ENCODE measurements at regions not wholly inside any gene's neighbourhood (a gene's known extent, or its start where the extent isn't known, plus 50 kb on each side); places are given as distances from the start of the nearest gene placed in this dataset.

- Mint-ChIP-seq H3K36me3 (no peaks in the 10 kb centered on the region), H3K4me3 (no peak overlapping the region), H3K4me1 (no peaks in the 10 kb centered on the region), H3K27me3 (ENCODE audit: low read depth in 3 of 3) (peaks cover 3 to 11% (median 6%) of the 10 kb centered on the region in 3 donors), H3K27ac (no peak overlapping the region), H3K9me3 (peaks cover 0 to 2% (median 0%) of the 10 kb centered on the region in 7 donors)
- H3K4me3 ChIP-seq (replicated peaks in 1 of 3; ENCODE audit: low read depth in 2 of 3, low read length in 3 of 3): no peak overlapping the region
- WGBS (ENCODE audit: insufficient coverage): no CpG with 5 or more reads among the region's 2 CpGs
- intact Hi-C loops (cut with micrococcal nuclease): loop anchor here in 1 of 2 donors (10.0 kb wide), 1 partner anchor 839 kb away; no protein-coding TSS in a partner anchor
- no peaks in the 10 kb centered on the region for H3K4me1 ChIP-seq (ENCODE audit: control insufficient read depth in 1 of 2, insufficient read depth in 2 of 2, low read length in 2 of 2)
- no peak overlapping the region for H3K4me2 ChIP-seq (replicated peaks; ENCODE audit: extremely low read depth, low read length, poor library complexity, severe bottlenecking)
- H3K9me3 ChIP-seq (replicated peaks in 1 of 2; ENCODE audit: control insufficient read depth in 1 of 2, insufficient read depth in 1 of 2, low read length in 2 of 2): no peaks in the 10 kb centered on the region
- H2AFZ ChIP-seq (ENCODE audit: insufficient read depth, low read depth, low read length, poor library complexity, severe bottlenecking): no peak overlapping the region
- no peak for TF ChIP-seq CTCF (IDR thresholded peaks at IDR 0.05)
- H3K27ac ChIP-seq (ENCODE audit: low read depth in 1 of 2, low read length in 2 of 2): no peak overlapping the region
- H3K36me3 ChIP-seq (replicated peaks in 1 of 2; ENCODE audit: control insufficient read depth in 1 of 2, insufficient read depth in 2 of 2, low read length in 2 of 2): no peaks in the 10 kb centered on the region
- H4K20me1 ChIP-seq (ENCODE audit: insufficient read depth, low read length): no peaks in the 10 kb centered on the region
- no peaks in the 10 kb centered on the region for H3K79me2 ChIP-seq (ENCODE audit: insufficient read depth, low read length)
- no peak for DNase-seq
- H3K9ac ChIP-seq (ENCODE audit: insufficient read depth, low read length, poor library complexity, severe bottlenecking): no peak overlapping the region
- H3K27me3 ChIP-seq (ENCODE audit: control insufficient read depth in 2 of 2, insufficient read depth in 2 of 2, low read length in 2 of 2): peaks cover 0 to 2% of the 10 kb centered on the region in 2 donors
These were observed 580.5 kb downstream of the SOX6 start for GRCh38 chr11:15775797-15776196.

GRCh38 chr11:15776366-15776765 is 580.0 kb downstream of the SOX6 start:
- no peak overlapping the region for H3K27ac ChIP-seq (ENCODE audit: low read depth in 1 of 2, low read length in 2 of 2)
- no peaks in the 10 kb centered on the region for H3K36me3 Mint-ChIP-seq
- no peaks in the 10 kb centered on the region for H3K79me2 ChIP-seq (ENCODE audit: insufficient read depth, low read length)
- no peaks in the 10 kb centered on the region for H3K4me1 ChIP-seq (ENCODE audit: control insufficient read depth in 1 of 2, insufficient read depth in 2 of 2, low read length in 2 of 2)
- H4K20me1 ChIP-seq (ENCODE audit: insufficient read depth, low read length): no peaks in the 10 kb centered on the region
- H3K9me3 Mint-ChIP-seq: no peaks in the 10 kb centered on the region
- no peak for TF ChIP-seq CTCF (IDR thresholded peaks at IDR 0.05)
- intact Hi-C loops (cut with micrococcal nuclease): loop anchor here in 1 of 2 donors (10.0 kb wide), 1 partner anchor 838 kb away; no protein-coding TSS in a partner anchor
- WGBS (ENCODE audit: insufficient coverage): no CpG with 5 or more reads among the region's 1 CpG
- H3K4me1 Mint-ChIP-seq: no peaks in the 10 kb centered on the region
- H3K4me3 ChIP-seq (replicated peaks in 1 of 3; ENCODE audit: low read depth in 2 of 3, low read length in 3 of 3): no peak overlapping the region
- H3K9ac ChIP-seq (ENCODE audit: insufficient read depth, low read length, poor library complexity, severe bottlenecking): no peak overlapping the region
- no peaks in the 10 kb centered on the region for H3K9me3 ChIP-seq (replicated peaks in 1 of 2; ENCODE audit: control insufficient read depth in 1 of 2, insufficient read depth in 1 of 2, low read length in 2 of 2)
- DNase-seq: no peak
- peaks cover 1 to 11% (median 6%) of the 10 kb centered on the region in 3 donors for H3K27me3 Mint-ChIP-seq (ENCODE audit: low read depth in 3 of 3)
- H3K36me3 ChIP-seq (replicated peaks in 1 of 2; ENCODE audit: control insufficient read depth in 1 of 2, insufficient read depth in 2 of 2, low read length in 2 of 2): no peaks in the 10 kb centered on the region
- H3K4me3 Mint-ChIP-seq: no peak overlapping the region
- H2AFZ ChIP-seq (ENCODE audit: insufficient read depth, low read depth, low read length, poor library complexity, severe bottlenecking): no peak overlapping the region
- H3K27ac Mint-ChIP-seq: no peak overlapping the region
- H3K27me3 ChIP-seq (ENCODE audit: control insufficient read depth in 2 of 2, insufficient read depth in 2 of 2, low read length in 2 of 2): peaks cover 0 to 2% of the 10 kb centered on the region in 2 donors
- H3K4me2 ChIP-seq (replicated peaks; ENCODE audit: extremely low read depth, low read length, poor library complexity, severe bottlenecking): no peak overlapping the region
